ENCODE measurements at regions not wholly inside any gene's neighbourhood (a gene's known extent, or its start where the extent isn't known, plus 50 kb on each side); places are given as distances from the start of the nearest gene placed in this dataset.

DNA sequence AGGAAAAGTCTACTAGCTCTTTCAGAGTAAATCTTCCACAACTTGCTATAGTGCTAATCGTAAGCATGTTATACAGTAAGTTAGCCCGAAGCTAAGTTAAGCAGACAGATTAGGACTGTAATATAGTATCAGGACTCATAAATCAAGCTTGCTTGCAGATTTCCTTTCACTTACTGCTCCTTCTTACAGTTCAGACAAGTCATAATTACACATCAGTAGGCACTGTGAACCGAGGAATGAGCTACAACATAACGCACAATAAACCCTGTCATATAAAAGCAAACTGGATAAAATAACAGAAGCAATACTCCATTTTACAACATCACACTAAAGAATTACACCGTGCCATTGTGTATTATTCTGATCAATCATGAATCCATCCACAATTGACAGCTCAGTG lies 832.6 kb upstream of the ZEB2 start:
- Histone ChIP-seq H3K36me3 (ENCODE audit: control insufficient read depth in 1 of 2, insufficient read depth in 2 of 2, low read length in 2 of 2) (no peaks in the 10 kb centered on the region), H3K4me3 (replicated peaks in 1 of 2; ENCODE audit: low read depth in 1 of 2, low read length in 2 of 2) (no peak overlapping the region), H3K9me2 (ENCODE audit: insufficient read depth) (no peaks in the 10 kb centered on the region), H4K20me1 (ENCODE audit: insufficient read depth) (no peaks in the 10 kb centered on the region), H3K9ac (ENCODE audit: low read length) (no peak overlapping the region), H3K9me3 (ENCODE audit: control insufficient read depth in 1 of 2, insufficient read depth in 1 of 2, low read depth in 1 of 2, low read length in 2 of 2) (no peaks in the 10 kb centered on the region), H3K27me3 (ENCODE audit: insufficient read depth, low read length) (no peaks in the 10 kb centered on the region), H3K4me2 (ENCODE audit: low read length) (no peak overlapping the region), H2AFZ (ENCODE audit: low read depth, low read length, poor library complexity, severe bottlenecking) (no peak overlapping the region), H3K4me1 (ENCODE audit: control insufficient read depth in 1 of 2, insufficient read depth in 2 of 2, low read length in 2 of 2) (no peaks in the 10 kb centered on the region), H3K79me2 (ENCODE audit: insufficient read depth, low read length) (no peaks in the 10 kb centered on the region), H3K27ac (ENCODE audit: low read depth, low read length) (no peak overlapping the region)
- TF ChIP-seq POLR2A (IDR thresholded peaks at IDR 0.05; ENCODE audit: borderline replicate concordance, extremely low read depth, insufficient read depth, insufficient read length) (no peak), EZH2 (IDR thresholded peaks at IDR 0.05) (no peak), FOSL1 (IDR thresholded peaks at IDR 0.05; ENCODE audit: low read depth) (no peak), SRF (IDR thresholded peaks at IDR 0.05; ENCODE audit: low read depth) (no peak), CEBPB (IDR thresholded peaks at IDR 0.05; ENCODE audit: low read depth) (no peak), JUND (IDR thresholded peaks at IDR 0.05) (no peak), TCF7L2 (IDR thresholded peaks at IDR 0.05; ENCODE audit: borderline replicate concordance, extremely low read depth, insufficient read depth, insufficient read length) (no peak), RAD21 (IDR thresholded peaks at IDR 0.05; ENCODE audit: low read depth) (no peak)
- TF ChIP-seq, protein P1, sequence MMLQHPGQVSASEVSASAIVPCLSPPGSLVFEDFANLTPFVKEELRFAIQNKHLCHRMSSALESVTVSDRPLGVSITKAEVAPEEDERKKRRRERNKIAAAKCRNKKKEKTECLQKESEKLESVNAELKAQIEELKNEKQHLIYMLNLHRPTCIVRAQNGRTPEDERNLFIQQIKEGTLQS (IDR thresholded peaks at IDR 0.05) = no peak
- TF ChIP-seq, protein P2, sequence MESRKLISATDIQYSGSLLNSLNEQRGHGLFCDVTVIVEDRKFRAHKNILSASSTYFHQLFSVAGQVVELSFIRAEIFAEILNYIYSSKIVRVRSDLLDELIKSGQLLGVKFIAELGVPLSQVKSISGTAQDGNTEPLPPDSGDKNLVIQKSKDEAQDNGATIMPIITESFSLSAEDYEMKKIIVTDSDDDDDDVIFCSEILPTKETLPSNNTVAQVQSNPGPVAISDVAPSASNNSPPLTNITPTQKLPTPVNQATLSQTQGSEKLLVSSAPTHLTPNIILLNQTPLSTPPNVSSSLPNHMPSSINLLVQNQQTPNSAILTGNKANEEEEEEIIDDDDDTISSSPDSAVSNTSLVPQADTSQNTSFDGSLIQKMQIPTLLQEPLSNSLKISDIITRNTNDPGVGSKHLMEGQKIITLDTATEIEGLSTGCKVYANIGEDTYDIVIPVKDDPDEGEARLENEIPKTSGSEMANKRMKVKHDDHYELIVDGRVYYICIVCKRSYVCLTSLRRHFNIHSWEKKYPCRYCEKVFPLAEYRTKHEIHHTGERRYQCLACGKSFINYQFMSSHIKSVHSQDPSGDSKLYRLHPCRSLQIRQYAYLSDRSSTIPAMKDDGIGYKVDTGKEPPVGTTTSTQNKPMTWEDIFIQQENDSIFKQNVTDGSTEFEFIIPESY (IDR thresholded peaks at IDR 0.05; ENCODE audit: extremely low read depth, insufficient replicate concordance, low read length) = no peak
- no TSS peak for BruUV-seq (replicated peaks)
- CTCF ChIA-PET = no interaction called here
- RAD21 ChIA-PET (ENCODE audit: low non-redundant PET in 1 of 2, low total read pairs in 2 of 2, uncharacterized antibody in 2 of 2, unreplicated experiment in 2 of 2) = no interaction called here
- POLR2A ChIA-PET = no interaction called here
- DNase-seq (ENCODE audit: low read depth, low spot score) = no peak
- intact Hi-C loops (cut with micrococcal nuclease) = no loop called here
- ATAC-seq = no peak
